DMS153 (cell line): ENCODE measurements at regions not wholly inside any gene's neighbourhood (a gene's known extent, or its start where the extent isn't known, plus 50 kb on each side); places are given as distances from the start of the nearest gene placed in this dataset.

Experiments
- DNase-seq: peaks from one replicate; lab custom pipeline; 2025; lab: John Stamatoyannopoulos, UW

DNA sequence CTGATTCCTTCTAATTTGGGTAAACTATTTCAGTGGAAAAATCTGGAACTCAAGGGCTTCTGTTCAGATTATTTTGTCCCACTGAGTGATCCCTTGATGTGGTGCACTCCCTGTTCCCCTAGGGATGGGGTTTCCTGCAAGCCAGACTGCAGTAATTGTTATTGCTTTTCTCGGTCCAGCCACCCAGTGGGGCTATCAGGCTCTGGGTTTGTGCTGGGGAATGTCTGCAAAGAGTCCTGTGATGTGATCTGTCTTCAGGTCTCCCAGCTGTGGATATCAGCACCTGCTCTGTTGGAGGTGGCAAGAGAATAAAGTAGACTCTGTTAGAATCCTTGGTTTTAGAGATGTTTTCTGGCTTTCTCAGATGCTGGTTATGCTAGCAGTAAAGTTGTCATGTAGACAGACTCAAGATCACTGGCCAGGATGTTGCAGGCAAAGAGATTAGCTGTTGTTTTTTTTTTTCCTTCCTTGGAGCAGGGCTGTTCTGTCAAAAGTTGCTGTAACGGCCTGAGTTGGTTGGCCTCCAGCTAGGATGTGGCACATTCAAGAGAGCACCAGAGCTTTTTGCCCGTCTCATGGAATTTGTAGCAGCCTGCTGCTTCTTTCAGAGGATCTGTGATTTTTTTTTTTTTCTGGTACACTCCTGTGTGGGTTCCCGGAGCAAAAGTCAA lies 1314.0 kb downstream of the PCDH19 start:
- DNase-seq, result no peak

DNA sequence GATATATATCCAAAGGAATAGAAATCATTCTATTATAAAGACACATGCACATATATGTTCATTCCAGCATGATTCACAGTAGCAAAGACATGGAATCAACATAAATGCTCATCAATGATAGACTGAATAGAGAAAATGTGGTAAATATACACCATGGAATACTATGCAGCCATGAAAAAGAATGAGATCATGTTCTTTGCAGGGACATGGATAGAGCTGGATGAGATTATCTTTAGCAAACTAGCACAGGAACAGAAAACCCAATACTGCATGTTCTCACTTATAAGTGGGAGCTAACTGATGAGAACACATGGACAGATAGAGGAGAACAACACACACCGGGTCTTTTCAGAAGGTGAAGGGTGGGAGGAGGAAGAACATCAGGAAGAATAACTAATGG lies 1318.6 kb downstream of the PCDH19 start:
- DNase-seq, result no peak

- no peak for DNase-seq
Observed at GRCh38 chrX:99078301-99078700, 1331.8 kb downstream of the PCDH19 start.

- no peak for DNase-seq
Observed at GRCh38 chrX:99077099-99077498, 1333.0 kb downstream of the PCDH19 start.

- DNase-seq, result no peak
Observed at GRCh38 chrX:99073551-99073950, 1336.5 kb downstream of the PCDH19 start.

GRCh38 chrX:99051639-99052038 lies 1358.4 kb downstream of the PCDH19 start:
- DNase-seq, result no peak

DNA sequence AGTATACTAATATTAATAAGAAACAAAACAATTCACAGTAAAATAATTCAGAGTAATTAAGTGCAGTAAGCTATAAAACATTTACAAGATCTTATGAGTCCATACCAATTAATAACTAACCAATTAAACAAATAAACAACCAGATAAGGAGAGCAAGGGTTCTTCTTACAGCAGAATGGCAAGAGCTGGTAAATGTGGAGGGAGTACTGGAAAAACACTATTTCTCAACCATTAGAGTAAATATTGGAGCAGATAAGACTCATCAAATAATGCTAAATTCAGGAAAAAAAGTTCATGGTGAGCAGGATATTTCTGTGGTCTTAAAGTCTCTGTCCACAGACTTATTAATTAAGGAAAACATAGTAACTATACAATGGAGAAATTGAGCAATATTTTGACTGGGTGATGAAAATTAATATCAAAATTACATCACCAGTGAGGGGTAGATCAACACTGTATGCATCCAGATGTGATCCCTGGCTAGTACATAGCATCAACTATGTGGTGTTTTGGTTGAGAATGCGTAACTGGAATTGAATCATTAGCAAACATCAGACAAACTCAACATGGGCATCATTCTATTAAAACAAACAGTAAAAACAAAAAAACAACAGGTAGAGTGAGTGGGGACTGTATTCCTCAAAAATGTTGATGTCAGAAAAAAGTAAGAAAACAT lies 1376.7 kb downstream of the PCDH19 start:
- no peak for DNase-seq

DNA sequence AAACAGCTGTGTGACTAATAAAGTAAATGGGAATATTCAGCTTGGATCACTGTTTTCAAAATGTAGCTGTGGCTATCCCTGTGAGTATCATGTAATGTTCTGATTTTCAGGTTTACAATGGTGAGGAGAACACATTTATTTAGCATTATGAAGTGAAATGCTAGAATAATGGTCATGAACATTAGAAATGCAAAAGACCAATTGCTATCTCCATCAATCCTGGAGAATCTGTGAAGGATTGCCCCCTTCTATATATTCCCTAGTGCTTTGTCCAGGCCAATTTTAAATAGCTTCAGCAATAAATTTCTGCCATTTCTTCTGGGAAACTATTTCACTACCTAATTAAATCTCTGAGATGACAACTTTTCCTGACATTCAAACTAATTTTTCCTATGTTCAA lies 1399.1 kb downstream of the PCDH19 start:
- no peak for DNase-seq

DNA sequence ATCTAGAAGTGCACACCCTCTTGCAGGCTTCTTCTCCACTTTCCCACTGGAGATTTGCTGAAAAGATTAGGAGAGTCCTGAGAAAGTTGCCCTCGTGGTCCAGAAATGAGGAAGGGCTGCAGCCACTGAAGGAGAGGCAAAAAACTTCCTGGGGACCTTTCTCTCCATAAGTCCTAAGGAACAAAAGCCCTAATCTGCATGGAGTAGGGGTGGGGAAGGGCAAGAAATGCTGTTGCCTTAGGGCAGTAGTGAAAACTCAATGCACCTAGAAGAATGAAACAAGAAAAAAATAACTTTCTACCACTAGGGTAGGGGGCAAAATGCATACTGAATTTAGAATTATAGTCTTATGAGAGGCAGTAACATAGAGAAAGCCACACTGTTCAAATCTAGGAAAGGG lies 1408.8 kb downstream of the PCDH19 start:
- no peak for DNase-seq

DNA sequence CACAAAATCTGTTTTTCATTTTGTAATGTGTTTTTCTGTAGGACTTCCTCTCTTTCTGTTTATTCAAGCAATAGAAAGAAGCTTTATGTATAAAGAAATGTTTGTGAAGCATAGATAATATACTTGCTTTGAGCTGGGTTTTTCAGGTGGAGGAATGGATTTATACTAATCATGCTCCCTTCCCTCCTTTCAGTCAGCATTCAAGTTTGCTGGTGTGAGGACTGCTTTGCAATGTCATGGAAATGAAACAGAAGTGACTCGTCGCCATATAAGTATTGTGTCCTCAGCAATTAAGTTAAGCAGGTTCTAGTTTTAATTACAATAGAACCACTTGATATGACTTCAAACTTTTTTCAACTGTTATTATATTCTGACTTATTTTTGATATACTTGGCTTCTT lies 1447.1 kb downstream of the PCDH19 start:
- DNase-seq, result no peak

- DNase-seq, result no peak
Observed at GRCh38 chrX:98956014-98956413, 1454.1 kb downstream of the PCDH19 start.

DNA sequence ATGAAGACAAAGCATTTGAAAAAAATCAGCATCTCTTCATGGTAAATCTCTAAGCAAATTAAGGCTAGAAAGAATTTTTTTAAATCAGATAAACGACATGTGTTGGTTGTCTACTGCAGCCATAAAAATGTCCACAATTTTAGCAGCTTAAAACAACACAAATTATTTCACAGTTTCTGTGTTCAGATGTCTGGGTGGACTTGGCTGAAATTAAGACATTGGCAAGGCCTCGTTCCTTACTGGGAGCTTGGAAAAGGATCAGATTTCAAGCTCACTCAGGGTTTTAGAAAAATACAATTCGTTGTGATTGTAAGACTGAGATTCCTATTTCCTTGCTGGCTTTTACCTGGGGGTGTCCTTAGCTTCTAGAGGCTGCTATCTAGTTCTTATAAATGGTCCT lies 1470.6 kb downstream of the PCDH19 start:
- no peak for DNase-seq

- DNase-seq, result no peak
Observed at GRCh38 chrX:98931216-98931615, 1478.9 kb downstream of the PCDH19 start.

DNA sequence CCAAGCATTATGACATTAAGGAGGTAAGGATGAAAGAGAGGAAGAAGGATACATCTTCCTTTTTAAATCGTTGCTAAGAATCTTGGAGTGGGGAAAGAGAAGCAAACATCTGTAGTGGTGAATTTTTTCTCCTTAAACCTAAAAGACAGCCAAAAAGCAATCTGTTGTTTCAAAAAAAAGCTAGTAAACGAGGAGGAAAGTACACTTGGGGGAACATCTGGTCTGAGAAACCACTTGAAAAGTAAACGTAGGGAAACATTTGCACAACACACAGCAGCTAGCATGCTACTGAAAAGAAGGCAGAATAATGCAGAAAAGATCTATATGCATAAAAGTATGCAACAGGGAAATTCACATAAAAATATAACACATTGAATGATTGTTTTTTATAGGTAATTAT lies 1485.6 kb downstream of the PCDH19 start:
- DNase-seq, result no peak

GRCh38 chrX:98897191-98897590 lies 1512.9 kb downstream of the PCDH19 start:
- DNase-seq, result no peak

GRCh38 chrX:98850639-98851038 lies 1559.4 kb downstream of the PCDH19 start:
- peak; percentile 7 for DNase-seq
